ENCODE measurements at regions not wholly inside any gene's neighbourhood (a gene's known extent, or its start where the extent isn't known, plus 50 kb on each side); places are given as distances from the start of the nearest gene placed in this dataset.
A peak's percentile ranks its signal among the peaks of the same experiment; 100 is the strongest.

GRCh38 chr9:108550106-108550505, 305.7 kb downstream of the ACTL7B start:
- H3K4me2 ChIP-seq (ENCODE audit: low read depth, low read length), result no peak overlapping the region
- DNase-seq, result no peak
- intact Hi-C loops (cut with micrococcal nuclease) (loop anchor here (5.0 kb wide), 3 partner anchors 108 to 913 kb away; no protein-coding TSS in a partner anchor), in situ Hi-C loops (cut with MboI; ENCODE audit: low sequenced_read_pairs) (loop anchor here (25.0 kb wide), 1 partner anchor 813 kb away; no protein-coding TSS in a partner anchor), dilution Hi-C loops (cut with HindIII; ENCODE audit: low sequenced_read_pairs, unreplicated experiment) (no loop called here)
- TF ChIP-seq MAZ (IDR thresholded peaks at IDR 0.05; ENCODE audit: borderline replicate concordance, low read depth, low read length) (no peak), MXI1 (IDR thresholded peaks at IDR 0.05; ENCODE audit: borderline replicate concordance, low read depth, low read length) (no peak), SMC3 (IDR thresholded peaks at IDR 0.05; ENCODE audit: low read depth, low read length) (no peak), NFE2L2 (IDR thresholded peaks at IDR 0.05; ENCODE audit: low read depth, low read length) (no peak), BHLHE40 (IDR thresholded peaks at IDR 0.05; ENCODE audit: low read depth, low read length) (no peak), RAD21 (IDR thresholded peaks at IDR 0.05; ENCODE audit: low read length) (no peak)
- no peak for ATAC-seq (ENCODE audit: low read depth)
- H4K5ac ChIP-seq (ENCODE audit: low read depth, low read length), result no peak overlapping the region
- H3K4me1 ChIP-seq (ENCODE audit: control insufficient read depth, insufficient read depth, low read length), result peaks cover 18% of the 10 kb centered on the region
- no peaks in the 10 kb centered on the region for H3K27me3 ChIP-seq (ENCODE audit: control insufficient read depth, insufficient read depth, low read length)
- no peak overlapping the region for H2BK5ac ChIP-seq (ENCODE audit: low read depth, low read length, poor library complexity, severe bottlenecking)
- ChIA-PET POLR2A (ENCODE audit: unreplicated experiment) (no interaction called here), CTCF (interaction anchor here (1.0 to 1.7 kb wide), 2 partner anchors 15 to 1066 kb away, joined by 4 read pairs; no protein-coding TSS in a partner anchor)
- H3K14ac ChIP-seq (replicated peaks; ENCODE audit: low read depth, low read length), result no peak overlapping the region
- no peak overlapping the region for H3K9ac ChIP-seq (ENCODE audit: low read depth, low read length)
- no TSS peak for BruUV-seq (replicated peaks)
- peaks cover 2% of the 10 kb centered on the region; the same call in 1 of the 2 replicates for H3K9me1 ChIP-seq (ENCODE audit: insufficient read depth, low read length)
- H2BK20ac ChIP-seq (ENCODE audit: low read depth, low read length), result no peak overlapping the region
- H3K18ac ChIP-seq (ENCODE audit: low read depth, low read length), result no peak overlapping the region
- no peaks in the 10 kb centered on the region for H3K9me3 ChIP-seq (ENCODE audit: control insufficient read depth, insufficient read depth, low read length)
- H3K36me3 ChIP-seq (ENCODE audit: control insufficient read depth, insufficient read depth, low read length), result no peaks in the 10 kb centered on the region
- no peak overlapping the region for H2AFZ ChIP-seq (replicated peaks; ENCODE audit: low read length, poor library complexity)
- H3K4me3 ChIP-seq (ENCODE audit: insufficient read depth, low read depth, low read length), result no peak overlapping the region
- H4K20me1 ChIP-seq (ENCODE audit: insufficient read depth, low read length), result no peaks in the 10 kb centered on the region
- peak overlapping the region; percentile 12; the same call in 1 of the 2 replicates for H3K4ac ChIP-seq (ENCODE audit: low read depth, low read length)
- H2BK120ac ChIP-seq (ENCODE audit: low read depth, low read length), result no peak overlapping the region
- no peak overlapping the region for H4K8ac ChIP-seq (ENCODE audit: low read depth in 2 of 2, low read length in 2 of 2)
- no peak overlapping the region for H4K91ac ChIP-seq (ENCODE audit: insufficient read depth, low read depth, low read length)
- no peak overlapping the region for H3K23ac ChIP-seq (ENCODE audit: low read depth, low read length)
- no peak overlapping the region for H3K56ac ChIP-seq (ENCODE audit: extremely low read depth, insufficient read depth, low read length)
- H2AK9ac ChIP-seq (replicated peaks; ENCODE audit: low read depth, low read length, poor library complexity), result no peak overlapping the region
- no peak overlapping the region for H3K27ac ChIP-seq (ENCODE audit: insufficient read depth, low read length)
- peak overlapping the region; percentile 83; the same call in 2 of the 3 replicates for H2BK15ac ChIP-seq (ENCODE audit: low read depth, low read length)
- H2AK5ac ChIP-seq (ENCODE audit: low read depth, low read length), result 0 out of 2 replicates have a peak overlapping the region, but pooled peaks have one; percentile 23
- 100% methylated on average over 1 of the region's 4 CpGs; no CpG with 5 or more reads in 1 of the 2 experiments for WGBS, 2 experiments (ENCODE audit: extremely low coverage in 2 of 2, insufficient read length in 1 of 2)
- H3K79me1 ChIP-seq (ENCODE audit: low read depth in 1 of 2, low read length in 2 of 2), result no peaks in the 10 kb centered on the region
